ENCODE measurements at regions not wholly inside any gene's neighbourhood (a gene's known extent, or its start where the extent isn't known, plus 50 kb on each side); places are given as distances from the start of the nearest gene placed in this dataset.

GRCh38 chr18:78230911-78231310, 748.7 kb upstream of the SALL3 start:
- no peak overlapping the region for H3K4me3 ChIP-seq (ENCODE audit: low read depth, low read length)
- DNase-seq (ENCODE audit: low read depth) = no peak
- TF ChIP-seq CTCF (conservative IDR thresholded peaks at IDR 0.05; ENCODE audit: low read depth, low read length) = no peak

GRCh38 chr18:78232196-78232595, 747.4 kb upstream of the SALL3 start:
- H3K4me3 ChIP-seq (ENCODE audit: low read depth, low read length) = no peak overlapping the region
- TF ChIP-seq CTCF (conservative IDR thresholded peaks at IDR 0.05; ENCODE audit: low read depth, low read length) = no peak
- DNase-seq (ENCODE audit: low read depth) = no peak

GRCh38 chr18:78237864-78238263, 741.8 kb upstream of the SALL3 start:
- no peak for DNase-seq (ENCODE audit: low read depth)
- TF ChIP-seq CTCF (conservative IDR thresholded peaks at IDR 0.05; ENCODE audit: low read depth, low read length) = no peak
- H3K4me3 ChIP-seq (ENCODE audit: low read depth, low read length) = no peak overlapping the region

DNA sequence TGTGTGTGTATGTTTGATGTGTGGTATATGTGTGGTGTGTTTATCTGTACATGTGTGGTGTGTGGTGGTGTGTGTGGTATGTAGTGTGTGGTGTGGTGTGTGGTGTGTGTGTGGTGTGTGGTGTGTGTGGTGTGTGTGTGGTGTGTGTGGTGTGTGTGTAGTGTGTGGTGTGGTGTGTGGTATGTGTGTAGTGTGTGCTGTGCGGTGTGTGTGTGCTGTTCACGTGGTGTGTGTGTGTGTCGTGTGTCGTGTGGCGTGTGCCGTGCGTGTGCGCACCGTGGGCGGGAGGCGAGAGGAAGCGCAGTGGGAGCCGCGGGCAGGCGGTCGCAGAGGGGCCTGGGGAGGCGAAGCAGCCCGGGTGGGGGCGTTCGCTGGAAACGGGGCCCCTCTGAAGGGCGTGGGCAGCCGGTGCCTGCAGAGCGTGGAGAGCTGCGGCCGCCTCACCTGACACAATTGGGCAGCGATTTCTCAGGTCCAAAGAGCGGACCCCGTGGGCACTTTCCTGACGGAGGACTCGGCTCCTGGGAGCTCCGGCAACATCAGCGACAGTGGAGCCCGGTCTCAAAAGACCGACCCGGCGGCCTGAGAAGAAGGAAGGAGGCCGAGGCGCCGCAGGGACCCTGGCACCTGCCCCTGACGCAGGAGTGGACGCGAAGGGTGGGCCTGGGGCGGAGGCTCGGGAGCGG, 741.1 kb upstream of the SALL3 start:
- H3K4me3 ChIP-seq (ENCODE audit: low read depth, low read length) = no peak overlapping the region
- no peak for TF ChIP-seq CTCF (conservative IDR thresholded peaks at IDR 0.05; ENCODE audit: low read depth, low read length)
- no peak for DNase-seq (ENCODE audit: low read depth)

GRCh38 chr18:78239090-78239457, 740.5 kb upstream of the SALL3 start:
- no peak for DNase-seq (ENCODE audit: low read depth)
- no peak for TF ChIP-seq CTCF (conservative IDR thresholded peaks at IDR 0.05; ENCODE audit: low read depth, low read length)
- no peak overlapping the region for H3K4me3 ChIP-seq (ENCODE audit: low read depth, low read length)

GRCh38 chr18:78240101-78240500, 739.5 kb upstream of the SALL3 start:
- no peak for DNase-seq (ENCODE audit: low read depth)
- H3K4me3 ChIP-seq (ENCODE audit: low read depth, low read length) = no peak overlapping the region
- TF ChIP-seq CTCF (conservative IDR thresholded peaks at IDR 0.05; ENCODE audit: low read depth, low read length) = no peak

- DNase-seq (ENCODE audit: low read depth) = no peak
- no peak overlapping the region for H3K4me3 ChIP-seq (ENCODE audit: low read depth, low read length)
- TF ChIP-seq CTCF (conservative IDR thresholded peaks at IDR 0.05; ENCODE audit: low read depth, low read length) = no peak
Observed at GRCh38 chr18:78240627-78241252, 738.9 kb upstream of the SALL3 start.
